ENCODE measurements at regions not wholly inside any gene's neighbourhood (a gene's known extent, or its start where the extent isn't known, plus 50 kb on each side); places are given as distances from the start of the nearest gene placed in this dataset.

GRCh38 chr2:16565481-16565880, 100.2 kb downstream of the CYRIA start:
- no peak for TF ChIP-seq ZFX (IDR thresholded peaks at IDR 0.05; ENCODE audit: borderline replicate concordance)
- TF ChIP-seq, protein P1, sequence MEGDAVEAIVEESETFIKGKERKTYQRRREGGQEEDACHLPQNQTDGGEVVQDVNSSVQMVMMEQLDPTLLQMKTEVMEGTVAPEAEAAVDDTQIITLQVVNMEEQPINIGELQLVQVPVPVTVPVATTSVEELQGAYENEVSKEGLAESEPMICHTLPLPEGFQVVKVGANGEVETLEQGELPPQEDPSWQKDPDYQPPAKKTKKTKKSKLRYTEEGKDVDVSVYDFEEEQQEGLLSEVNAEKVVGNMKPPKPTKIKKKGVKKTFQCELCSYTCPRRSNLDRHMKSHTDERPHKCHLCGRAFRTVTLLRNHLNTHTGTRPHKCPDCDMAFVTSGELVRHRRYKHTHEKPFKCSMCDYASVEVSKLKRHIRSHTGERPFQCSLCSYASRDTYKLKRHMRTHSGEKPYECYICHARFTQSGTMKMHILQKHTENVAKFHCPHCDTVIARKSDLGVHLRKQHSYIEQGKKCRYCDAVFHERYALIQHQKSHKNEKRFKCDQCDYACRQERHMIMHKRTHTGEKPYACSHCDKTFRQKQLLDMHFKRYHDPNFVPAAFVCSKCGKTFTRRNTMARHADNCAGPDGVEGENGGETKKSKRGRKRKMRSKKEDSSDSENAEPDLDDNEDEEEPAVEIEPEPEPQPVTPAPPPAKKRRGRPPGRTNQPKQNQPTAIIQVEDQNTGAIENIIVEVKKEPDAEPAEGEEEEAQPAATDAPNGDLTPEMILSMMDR (IDR thresholded peaks at IDR 0.05): no peak
- no peak overlapping the region for H3K27ac ChIP-seq

- no peak overlapping the region for H3K27ac ChIP-seq
- no peak for TF ChIP-seq ZFX (IDR thresholded peaks at IDR 0.05; ENCODE audit: borderline replicate concordance)
- TF ChIP-seq, protein P1 (IDR thresholded peaks at IDR 0.05): no peak
These were observed 104.0 kb downstream of the CYRIA start for GRCh38 chr2:16561676-16562075.

DNA sequence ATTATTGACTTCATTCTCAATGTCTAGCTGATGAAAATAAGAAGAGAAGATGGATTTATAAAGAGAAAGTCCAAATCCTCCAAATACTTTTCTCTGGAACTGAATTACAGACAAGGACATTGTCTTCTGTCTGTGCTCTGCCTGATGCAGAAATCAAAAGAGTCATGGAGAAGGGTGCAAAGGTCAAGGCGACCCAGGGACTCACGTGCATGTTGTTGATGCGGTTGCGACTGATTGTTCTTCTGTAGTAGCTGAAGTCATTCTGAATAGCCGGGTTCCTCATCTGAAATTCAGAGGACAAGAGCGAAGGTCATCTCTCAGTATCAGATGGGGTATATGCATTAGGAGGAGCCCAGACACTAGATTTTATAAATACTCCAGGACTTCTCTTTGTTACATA, 104.4 kb downstream of the CYRIA start:
- TF ChIP-seq ZFX (IDR thresholded peaks at IDR 0.05; ENCODE audit: borderline replicate concordance): no peak
- TF ChIP-seq, protein P1 (IDR thresholded peaks at IDR 0.05): no peak
- H3K27ac ChIP-seq: no peak overlapping the region

- H3K27ac ChIP-seq: no peak overlapping the region
- TF ChIP-seq, protein P1 (IDR thresholded peaks at IDR 0.05): no peak
- TF ChIP-seq ZFX (IDR thresholded peaks at IDR 0.05; ENCODE audit: borderline replicate concordance): no peak
These were observed 106.2 kb downstream of the CYRIA start for GRCh38 chr2:16559278-16560067.

DNA sequence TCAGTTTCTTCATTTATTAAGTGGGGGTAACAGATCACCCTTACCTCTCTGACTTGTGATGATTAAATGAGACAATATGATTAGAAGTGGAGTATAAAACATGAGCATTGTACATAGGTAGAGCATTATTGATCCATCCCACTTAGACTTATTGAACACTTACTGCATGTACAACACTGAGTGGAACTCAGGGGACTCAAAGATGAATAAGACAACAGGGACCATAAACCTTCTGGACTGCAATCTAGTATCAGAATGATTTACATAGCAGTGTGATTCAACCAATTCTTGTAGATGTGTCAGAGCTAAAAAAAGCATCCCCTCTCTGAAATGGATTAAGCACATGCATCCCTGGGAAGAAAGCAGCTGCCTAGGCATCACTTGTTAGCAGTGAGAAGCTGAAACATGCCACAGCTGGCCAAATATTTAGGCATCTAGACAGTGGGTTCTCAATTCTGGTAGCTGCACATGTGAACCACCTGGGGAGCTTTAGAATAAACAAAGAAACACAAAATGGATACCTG, 111.5 kb downstream of the CYRIA start:
- TF ChIP-seq, protein P1 (IDR thresholded peaks at IDR 0.05): no peak
- no peak for TF ChIP-seq ZFX (IDR thresholded peaks at IDR 0.05; ENCODE audit: borderline replicate concordance)
- H3K27ac ChIP-seq: no peak overlapping the region

DNA sequence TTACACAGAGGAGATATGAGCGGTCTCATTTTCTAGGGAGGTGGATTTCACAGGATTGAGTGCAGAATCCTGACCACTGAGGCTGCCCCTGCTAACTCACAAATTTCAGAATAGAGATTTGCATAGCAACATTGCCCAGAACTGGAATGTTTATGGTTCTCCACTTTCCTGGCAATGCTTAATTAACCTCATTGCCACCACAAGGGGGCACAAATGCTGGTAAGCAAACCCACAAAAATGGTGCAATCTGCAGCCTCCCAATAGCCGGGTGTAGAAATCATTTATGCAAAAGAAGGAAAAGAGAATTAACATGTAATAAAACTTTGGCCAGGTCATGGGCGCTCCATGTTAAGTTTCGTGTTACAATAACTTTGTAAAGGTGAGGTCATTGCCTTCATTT, 112.4 kb downstream of the CYRIA start:
- no peak overlapping the region for H3K27ac ChIP-seq
- TF ChIP-seq ZFX (IDR thresholded peaks at IDR 0.05; ENCODE audit: borderline replicate concordance): no peak
- TF ChIP-seq, protein P1 (IDR thresholded peaks at IDR 0.05): peak; percentile 77

DNA sequence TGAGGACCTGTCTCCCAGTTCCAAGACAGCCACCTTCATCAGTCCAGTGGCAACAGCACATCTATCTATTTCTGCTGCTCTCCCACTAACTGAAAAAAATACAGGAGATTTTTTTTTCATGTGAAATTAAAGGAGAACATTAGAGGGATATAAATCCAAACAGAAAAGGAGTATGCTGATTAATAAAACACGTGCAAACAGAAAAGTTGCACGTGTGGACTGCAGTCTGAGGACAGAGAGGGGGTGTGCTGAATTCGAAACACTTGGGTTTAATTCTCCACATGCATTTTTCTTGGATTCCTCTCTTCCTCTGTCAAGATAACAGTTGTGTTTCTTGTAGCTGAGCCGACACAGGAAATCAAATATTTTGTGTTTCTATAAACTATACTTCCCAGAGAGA, 113.4 kb downstream of the CYRIA start:
- TF ChIP-seq, protein P1 (IDR thresholded peaks at IDR 0.05): no peak
- no peak for TF ChIP-seq ZFX (IDR thresholded peaks at IDR 0.05; ENCODE audit: borderline replicate concordance)
- no peak overlapping the region for H3K27ac ChIP-seq

Measured in 22Rv1 (cell line).